ENCODE measurements at regions not wholly inside any gene's neighbourhood (a gene's known extent, or its start where the extent isn't known, plus 50 kb on each side); places are given as distances from the start of the nearest gene placed in this dataset.
"Not testable (repeated sequence)": the region's sequence is repeated elsewhere in the genome, so short reads cannot be mapped to it uniquely, and the experiment has no call there.

GRCh38 chr2:31778153-31778552 lies 197.4 kb upstream of the SRD5A2 start:
- Mint-ChIP-seq H3K9me3 (peaks cover 15% of the 10 kb centered on the region), H3K27ac (ENCODE audit: low read depth) (no peak overlapping the region), H3K4me1 (no peaks in the 10 kb centered on the region), H3K27me3 (peaks cover 68% of the 10 kb centered on the region), H3K36me3 (ENCODE audit: insufficient read depth) (no peaks in the 10 kb centered on the region), H3K4me3 (no peak overlapping the region)
- ATAC-seq (replicated peaks; ENCODE audit: extremely low read depth, poor library complexity, severe bottlenecking): no peak
- no peak for DNase-seq (ENCODE audit: low spot score in 2 of 2)

GRCh38 chr2:31770741-31771140 lies 190.0 kb upstream of the SRD5A2 start:
- Mint-ChIP-seq H3K27ac (ENCODE audit: low read depth) (no peak overlapping the region), H3K4me1 (no peaks in the 10 kb centered on the region), H3K36me3 (ENCODE audit: insufficient read depth) (no peaks in the 10 kb centered on the region), H3K4me3 (no peak overlapping the region), H3K9me3 (no peaks in the 10 kb centered on the region), H3K27me3 (peaks cover 10% of the 10 kb centered on the region)
- DNase-seq (ENCODE audit: low spot score in 2 of 2): no peak
- ATAC-seq (replicated peaks; ENCODE audit: extremely low read depth, poor library complexity, severe bottlenecking): no peak

GRCh38 chr2:31765078-31765945 lies 184.6 kb upstream of the SRD5A2 start:
- H3K27me3 Mint-ChIP-seq: peaks cover 22% of the 10 kb centered on the region
- H3K27ac Mint-ChIP-seq (ENCODE audit: low read depth): no peak overlapping the region
- H3K4me1 Mint-ChIP-seq: no peaks in the 10 kb centered on the region
- no peaks in the 10 kb centered on the region for H3K36me3 Mint-ChIP-seq (ENCODE audit: insufficient read depth)
- no peaks in the 10 kb centered on the region for H3K9me3 Mint-ChIP-seq
- H3K4me3 Mint-ChIP-seq: no peak overlapping the region
- DNase-seq (ENCODE audit: low spot score in 2 of 2): no peak
- no peak for ATAC-seq (replicated peaks; ENCODE audit: extremely low read depth, poor library complexity, severe bottlenecking)

GRCh38 chr2:31764169-31764568 lies 183.4 kb upstream of the SRD5A2 start:
- Mint-ChIP-seq H3K9me3 (no peaks in the 10 kb centered on the region), H3K36me3 (ENCODE audit: insufficient read depth) (no peaks in the 10 kb centered on the region), H3K4me3 (no peak overlapping the region), H3K27ac (ENCODE audit: low read depth) (no peak overlapping the region), H3K4me1 (no peaks in the 10 kb centered on the region), H3K27me3 (peaks cover 30% of the 10 kb centered on the region)
- ATAC-seq (replicated peaks; ENCODE audit: extremely low read depth, poor library complexity, severe bottlenecking) (no peak), DNase-seq (ENCODE audit: low spot score in 2 of 2) (no peak)

- Mint-ChIP-seq H3K27me3 (peaks cover 36% of the 10 kb centered on the region), H3K4me3 (no peak overlapping the region), H3K27ac (ENCODE audit: low read depth) (no peak overlapping the region), H3K4me1 (no peaks in the 10 kb centered on the region), H3K36me3 (ENCODE audit: insufficient read depth) (no peaks in the 10 kb centered on the region), H3K9me3 (no peaks in the 10 kb centered on the region)
- DNase-seq (ENCODE audit: low spot score in 2 of 2) (no peak), ATAC-seq (replicated peaks; ENCODE audit: extremely low read depth, poor library complexity, severe bottlenecking) (no peak)
Observed at GRCh38 chr2:31762085-31762484, 181.3 kb upstream of the SRD5A2 start.

- H3K9me3 Mint-ChIP-seq; ATAC-seq (replicated peaks; ENCODE audit: extremely low read depth, poor library complexity, severe bottlenecking); DNase-seq (ENCODE audit: low spot score in 2 of 2); H3K36me3 Mint-ChIP-seq (ENCODE audit: insufficient read depth); H3K4me1 Mint-ChIP-seq; H3K27ac Mint-ChIP-seq (ENCODE audit: low read depth); H3K4me3 Mint-ChIP-seq: not testable (repeated sequence)
- peaks cover 31% of the 10 kb centered on the region for H3K27me3 Mint-ChIP-seq
Observed at GRCh38 chr2:31757351-31757750, 176.6 kb upstream of the SRD5A2 start.

- ATAC-seq (replicated peaks; ENCODE audit: extremely low read depth, poor library complexity, severe bottlenecking); H3K27ac Mint-ChIP-seq (ENCODE audit: low read depth); H3K9me3 Mint-ChIP-seq; H3K4me1 Mint-ChIP-seq; DNase-seq (ENCODE audit: low spot score in 2 of 2); H3K36me3 Mint-ChIP-seq (ENCODE audit: insufficient read depth); H3K4me3 Mint-ChIP-seq: not testable (repeated sequence)
- peaks cover 56% of the 10 kb centered on the region for H3K27me3 Mint-ChIP-seq
Observed at GRCh38 chr2:31748746-31749145, 168.0 kb upstream of the SRD5A2 start.

- Mint-ChIP-seq H3K4me1 (no peaks in the 10 kb centered on the region), H3K4me3 (no peak overlapping the region), H3K36me3 (ENCODE audit: insufficient read depth) (peaks cover 4% of the 10 kb centered on the region), H3K27ac (ENCODE audit: low read depth) (no peak overlapping the region), H3K9me3 (peaks cover 10% of the 10 kb centered on the region), H3K27me3 (peaks cover 63% of the 10 kb centered on the region)
- DNase-seq (ENCODE audit: low spot score in 2 of 2) (no peak), ATAC-seq (replicated peaks; ENCODE audit: extremely low read depth, poor library complexity, severe bottlenecking) (no peak)
Observed at GRCh38 chr2:31748041-31748440, 167.3 kb upstream of the SRD5A2 start.

- no peak overlapping the region for H3K27ac Mint-ChIP-seq (ENCODE audit: low read depth)
- DNase-seq (ENCODE audit: low spot score in 2 of 2) (no peak), ATAC-seq (replicated peaks; ENCODE audit: extremely low read depth, poor library complexity, severe bottlenecking) (no peak)
- H3K4me1 Mint-ChIP-seq: no peaks in the 10 kb centered on the region
- no peaks in the 10 kb centered on the region for H3K9me3 Mint-ChIP-seq
- H3K4me3 Mint-ChIP-seq: no peak overlapping the region
- peaks cover 4% of the 10 kb centered on the region for H3K36me3 Mint-ChIP-seq (ENCODE audit: insufficient read depth)
- H3K27me3 Mint-ChIP-seq: peaks cover 25% of the 10 kb centered on the region
Observed at GRCh38 chr2:31739161-31739560, 158.4 kb upstream of the SRD5A2 start.

- Mint-ChIP-seq H3K36me3 (ENCODE audit: insufficient read depth) (no peaks in the 10 kb centered on the region), H3K4me1 (no peaks in the 10 kb centered on the region), H3K4me3 (no peak overlapping the region), H3K27ac (ENCODE audit: low read depth) (no peak overlapping the region), H3K27me3 (peaks cover 22% of the 10 kb centered on the region), H3K9me3 (no peaks in the 10 kb centered on the region)
- ATAC-seq (replicated peaks; ENCODE audit: extremely low read depth, poor library complexity, severe bottlenecking) (no peak), DNase-seq (ENCODE audit: low spot score in 2 of 2) (no peak)
Observed at GRCh38 chr2:31736695-31737454, 156.1 kb upstream of the SRD5A2 start.

- no peak for ATAC-seq (replicated peaks; ENCODE audit: extremely low read depth, poor library complexity, severe bottlenecking)
- no peak overlapping the region for H3K27ac Mint-ChIP-seq (ENCODE audit: low read depth)
- H3K36me3 Mint-ChIP-seq (ENCODE audit: insufficient read depth): no peaks in the 10 kb centered on the region
- DNase-seq (ENCODE audit: low spot score in 2 of 2): no peak
- peaks cover 32% of the 10 kb centered on the region for H3K27me3 Mint-ChIP-seq
- H3K9me3 Mint-ChIP-seq: no peaks in the 10 kb centered on the region
- no peaks in the 10 kb centered on the region for H3K4me1 Mint-ChIP-seq
- no peak overlapping the region for H3K4me3 Mint-ChIP-seq
Observed at GRCh38 chr2:31735716-31736115, 155.0 kb upstream of the SRD5A2 start.

- peaks cover 76% of the 10 kb centered on the region for H3K27me3 Mint-ChIP-seq
- H3K9me3 Mint-ChIP-seq: no peaks in the 10 kb centered on the region
- no peaks in the 10 kb centered on the region for H3K36me3 Mint-ChIP-seq (ENCODE audit: insufficient read depth)
- H3K4me3 Mint-ChIP-seq: no peak overlapping the region
- H3K27ac Mint-ChIP-seq (ENCODE audit: low read depth): no peak overlapping the region
- DNase-seq (ENCODE audit: low spot score in 2 of 2) (no peak), ATAC-seq (replicated peaks; ENCODE audit: extremely low read depth, poor library complexity, severe bottlenecking) (no peak)
- H3K4me1 Mint-ChIP-seq: no peaks in the 10 kb centered on the region
Observed at GRCh38 chr2:31729442-31730092, 148.8 kb upstream of the SRD5A2 start.
